Endothelial cell of umbilical vein (primary cell): ENCODE measurements at regions not wholly inside any gene's neighbourhood (a gene's known extent, or its start where the extent isn't known, plus 50 kb on each side); places are given as distances from the start of the nearest gene placed in this dataset.

ENCODE experiments used
- BruUV-seq: library from RNA; stranded (reverse); fragments of 400-500 nt; replicated peaks from 2 replicates; lab custom pipeline; 2021; lab: Mats Ljungman, UMichigan
- CTCF ChIA-PET: fragments of 300-600, 350-600 bp; sonication (Branson Sonifier 250); formaldehyde crosslinking; loops from one replicate; lab custom pipeline; 2021; ENCODE audit warnings: antibody characterized with exemption, inconsistent platforms; lab: Charles Lee
- POLR2A ChIA-PET: fragments of 300-600, 350-600 bp; sonication (Branson Sonifier 250); formaldehyde crosslinking; loops from one replicate; lab custom pipeline; 2021; ENCODE audit warnings: antibody characterized with exemption, inconsistent platforms; lab: Charles Lee
- DNase-seq: peaks from one replicate; pipeline ENCODE4 v3.0.0-alpha.2; 2011; ENCODE audit warnings: low read depth, low spot score
- FAIRE-seq: peaks from 2 replicates; lab custom pipeline; 2011; peaks lifted over from hg19 to GRCh38; lab: Jason Lieb, UNC
- H2AFZ ChIP-seq: 2 replicates; pipeline ENCODE4 v1.6.0; 2012; ENCODE audit warnings: low read depth, low read length, control low read depth, inconsistent platforms
- H3K27ac ChIP-seq: 2 replicates; pipeline ENCODE4 v1.5.1; 2011; ENCODE audit warnings: low read depth, mild to moderate bottlenecking, control low read depth, low read length, moderate library complexity; ENCODE audit not compliant: insufficient read depth
- H3K27me3 ChIP-seq, 2 experiments: 2 replicates each; pipeline versions ENCODE4 v1.6.0 to v1.6.1; 2011; ENCODE audit warnings: low read length in 2 of 2, mixed read lengths in 1 of 2; ENCODE audit not compliant: control insufficient read depth in 2 of 2, insufficient read depth in 2 of 2
- H3K36me3 ChIP-seq, 2 experiments: 2 replicates in 1 of 2; 3 replicates in 1 of 2; pipeline ENCODE4 v1.5.1; 2011; ENCODE audit warnings: low read length in 2 of 2, mild to moderate bottlenecking in 1 of 2, moderate library complexity in 1 of 2; ENCODE audit not compliant: control insufficient read depth in 2 of 2, insufficient read depth in 2 of 2; ENCODE audit errors: extremely low read depth in 1 of 2
- H3K4me1 ChIP-seq: 3 replicates; pipeline ENCODE4 v1.5.1; 2011; ENCODE audit warnings: mild to moderate bottlenecking, low read length; ENCODE audit not compliant: control insufficient read depth, insufficient read depth; ENCODE audit errors: extremely low read depth
- H3K4me2 ChIP-seq: 2 replicates; pipeline ENCODE4 v1.6.1; 2011; ENCODE audit warnings: low read length, control low read depth, mixed read lengths; ENCODE audit not compliant: insufficient read depth
- H3K4me3 ChIP-seq, 3 experiments: fragments of 200-600 bp in 1 of 3; sonication (generic), shearing (Covaris generic) in 1 of 3; replicated peaks in 1 of 3; 2 replicates each; pipeline ENCODE4 v1.5.1; 2011 to 2016; ENCODE audit warnings: control low read depth in 3 of 3, low read length in 3 of 3, mild to moderate bottlenecking in 2 of 3, inconsistent platforms in 1 of 3, low read depth in 1 of 3, moderate library complexity in 1 of 3; ENCODE audit not compliant: insufficient read depth in 1 of 3
- H3K79me2 ChIP-seq: 2 replicates; pipeline ENCODE4 v1.6.0; 2012; ENCODE audit warnings: low read length, inconsistent platforms; ENCODE audit not compliant: control insufficient read depth, insufficient read depth
- H3K9ac ChIP-seq: replicated peaks from 2 replicates; pipeline ENCODE3; 2011; ENCODE audit warnings: low read length, control low read depth; ENCODE audit not compliant: insufficient read depth; ENCODE audit errors: extremely low read depth
- H3K9me1 ChIP-seq: replicated peaks from 3 replicates; pipeline ENCODE4 v1.6.0; 2011; ENCODE audit warnings: mild to moderate bottlenecking, low read length; ENCODE audit not compliant: control insufficient read depth, insufficient read depth; ENCODE audit errors: extremely low read depth
- H3K9me3 ChIP-seq: replicated peaks from 2 replicates; pipeline ENCODE4 v1.5.1; 2012; ENCODE audit warnings: low read length, inconsistent platforms; ENCODE audit not compliant: control insufficient read depth, insufficient read depth
- H4K20me1 ChIP-seq: replicated peaks from 2 replicates; pipeline ENCODE3; 2011; ENCODE audit warnings: mild to moderate bottlenecking, low read length; ENCODE audit not compliant: control insufficient read depth, insufficient read depth; ENCODE audit errors: extremely low read depth
- CTCF ChIP-seq, 2 donors: IDR thresholded peaks; 1 replicate in 1 of 2; 2 replicates in 1 of 2; pipeline ENCODE4 v1.5.1; 2011; ENCODE audit warnings: low read length in 2 of 2, mild to moderate bottlenecking in 2 of 2, moderate library complexity in 2 of 2, control low read depth in 1 of 2, inconsistent platforms in 1 of 2, low read depth in 1 of 2; ENCODE audit not compliant: insufficient read depth in 1 of 2; ENCODE audit errors: extremely low read depth in 1 of 2
- EZH2 ChIP-seq: IDR thresholded peaks from 2 replicates; pipeline ENCODE4 v1.6.1; 2012; ENCODE audit warnings: borderline replicate concordance, low read depth, mild to moderate bottlenecking, moderate library complexity, low read length, inconsistent platforms; ENCODE audit not compliant: severe bottlenecking
- FOS ChIP-seq: IDR thresholded peaks from 2 replicates; pipeline ENCODE4 v1.6.1; 2011; ENCODE audit warnings: mild to moderate bottlenecking, low read length, moderate library complexity, borderline replicate concordance; ENCODE audit not compliant: insufficient read depth
- GATA2 ChIP-seq: IDR thresholded peaks from 2 replicates; pipeline ENCODE4 v1.7.0; 2011; ENCODE audit warnings: low read depth, mild to moderate bottlenecking, moderate library complexity, mixed read lengths, low read length; ENCODE audit not compliant: insufficient read length, insufficient read depth
- JUN ChIP-seq: IDR thresholded peaks from 2 replicates; pipeline ENCODE4 v1.6.1; 2011; ENCODE audit warnings: borderline replicate concordance, low read depth; ENCODE audit not compliant: insufficient read length, insufficient read depth
- MAX ChIP-seq: IDR thresholded peaks from 2 replicates; pipeline ENCODE4 v1.6.1; 2011; ENCODE audit not compliant: insufficient read depth, insufficient read length
- MYC ChIP-seq: IDR thresholded peaks from one replicate; pipeline ENCODE4 v1.6.1; 2011; ENCODE audit warnings: mild to moderate bottlenecking, low read depth, low read length
- POLR2A ChIP-seq: IDR thresholded peaks from 2 replicates; pipeline ENCODE4 v1.6.1; 2012; ENCODE audit warnings: low read depth, mild to moderate bottlenecking, control low read depth, low read length
- POLR2AphosphoS5 ChIP-seq: IDR thresholded peaks from 2 replicates; pipeline ENCODE4 v1.6.1; 2012; ENCODE audit warnings: low read depth, mild to moderate bottlenecking, control low read depth, low read length, moderate library complexity; ENCODE audit not compliant: insufficient read depth
- dilution Hi-C: fragments of 300-500 bp; cut with MboI; formaldehyde crosslinking; loops from one replicate; pipeline ENCODE4 v1.15.0; 2019; ENCODE audit warnings: low sequenced_read_pairs; ENCODE audit not compliant: extremely low pct_ligation_motif_present
- intact Hi-C: fragments of 100-400 bp; cut with micrococcal nuclease; formaldehyde crosslinking; loops from one replicate; pipeline ENCODE4 v1.10.0; 2022

GRCh38 chr18:30556112-30556511 lies 486.4 kb downstream of the DSC3 start:
- ChIA-PET POLR2A (no interaction called here), CTCF (no interaction called here)
- Histone ChIP-seq H3K9me1 (no peaks in the 10 kb centered on the region), H3K9ac (no peak overlapping the region), H2AFZ (no peak overlapping the region), H3K4me3 (no peak overlapping the region), H4K20me1 (no peaks in the 10 kb centered on the region), H3K27ac (no peak overlapping the region), H3K27me3 (no peaks in the 10 kb centered on the region), H3K4me1 (no peaks in the 10 kb centered on the region), H3K36me3 (no peaks in the 10 kb centered on the region), H3K9me3 (no peaks in the 10 kb centered on the region), H3K79me2 (no peaks in the 10 kb centered on the region), H3K4me2 (no peak overlapping the region)
- FAIRE-seq (no peak), DNase-seq (no peak)
- BruUV-seq, result no TSS peak
- TF ChIP-seq POLR2AphosphoS5 (no peak), POLR2A (no peak), FOS (no peak), JUN (no peak), GATA2 (no peak), MYC (no peak), EZH2 (no peak), CTCF (IDR thresholded peaks at IDR 0.05; ENCODE audit: extremely low read depth in 1 of 2, insufficient read depth in 1 of 2, low read depth in 1 of 2, low read length in 2 of 2) (no peak), MAX (no peak)
- intact Hi-C loops (no loop called here), dilution Hi-C loops (no loop called here)
